Fibroblast of skin of right quadriceps (primary cell): ENCODE measurements at regions not wholly inside any gene's neighbourhood (a gene's known extent, or its start where the extent isn't known, plus 50 kb on each side); places are given as distances from the start of the nearest gene placed in this dataset.
A peak's percentile ranks its signal among the peaks of the same experiment; 100 is the strongest.
"Not testable (repeated sequence)": the region's sequence is repeated elsewhere in the genome, so short reads cannot be mapped to it uniquely, and the experiment has no call there.

Source experiments
- DNase-seq: peaks from one replicate; pipeline ENCODE4 v3.0.0-alpha.2; 2013

- DNase-seq, result peak; percentile 33
Measured at GRCh38 chr3:170701696-170702678, 116.1 kb upstream of the SLC7A14 start.

DNA sequence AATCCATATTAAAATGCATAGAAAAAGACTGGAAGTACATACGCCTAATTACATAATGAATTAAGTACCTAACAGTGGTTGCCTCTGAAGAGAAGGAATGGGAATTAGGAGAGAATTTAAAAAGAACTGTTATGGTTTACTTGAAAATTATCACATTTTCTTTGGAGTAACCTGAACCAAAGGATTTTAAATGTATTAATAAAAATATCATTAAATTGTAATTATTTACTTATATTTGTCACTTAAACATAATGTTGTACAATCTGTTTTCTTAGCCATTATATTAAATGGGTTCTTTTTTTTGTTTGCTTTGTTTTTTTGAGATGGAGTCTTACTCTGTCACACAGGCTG is 114.2 kb upstream of the SLC7A14 start:
- no peak for DNase-seq

DNA sequence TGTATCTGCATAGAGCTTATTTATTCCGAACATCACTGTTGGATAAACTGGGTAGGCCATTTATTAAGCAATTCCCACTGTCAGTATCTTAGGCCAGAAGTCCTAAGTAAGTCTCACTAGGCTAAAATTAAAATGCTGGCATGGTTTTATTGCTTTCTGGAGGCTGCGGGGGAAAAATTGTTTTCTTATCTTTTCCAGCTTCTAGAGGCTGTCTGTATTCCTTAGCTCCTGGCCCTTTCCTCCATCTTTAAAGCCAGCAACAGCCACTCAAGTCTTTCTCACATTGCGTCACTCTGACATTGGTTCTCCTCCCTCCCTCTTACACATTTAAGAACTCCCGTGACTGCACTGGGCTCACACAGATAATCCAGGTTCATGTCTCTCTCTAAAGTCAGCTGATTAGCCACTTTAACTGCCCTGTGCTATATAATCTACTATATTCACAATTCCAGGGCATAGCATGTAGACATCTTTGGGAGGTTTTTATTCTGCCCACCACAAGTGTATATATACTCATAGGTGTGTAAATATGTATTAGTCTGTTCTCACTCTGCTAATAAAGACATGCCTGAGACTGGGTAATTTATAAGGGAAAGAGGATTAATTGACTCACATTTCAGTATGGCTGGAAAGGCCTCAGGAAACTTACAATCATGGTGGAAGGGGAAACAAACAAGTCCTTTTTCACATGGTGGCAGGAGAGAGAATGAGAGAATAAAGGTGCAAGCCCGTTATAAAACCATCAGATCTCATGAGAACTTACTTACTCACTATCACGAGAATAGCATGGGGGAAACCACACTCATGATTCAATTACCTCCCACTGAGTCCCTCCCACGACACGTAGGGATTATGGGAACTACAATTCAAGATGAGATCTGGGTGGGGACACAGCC is 113.5 kb upstream of the SLC7A14 start:
- no peak for DNase-seq

DNA sequence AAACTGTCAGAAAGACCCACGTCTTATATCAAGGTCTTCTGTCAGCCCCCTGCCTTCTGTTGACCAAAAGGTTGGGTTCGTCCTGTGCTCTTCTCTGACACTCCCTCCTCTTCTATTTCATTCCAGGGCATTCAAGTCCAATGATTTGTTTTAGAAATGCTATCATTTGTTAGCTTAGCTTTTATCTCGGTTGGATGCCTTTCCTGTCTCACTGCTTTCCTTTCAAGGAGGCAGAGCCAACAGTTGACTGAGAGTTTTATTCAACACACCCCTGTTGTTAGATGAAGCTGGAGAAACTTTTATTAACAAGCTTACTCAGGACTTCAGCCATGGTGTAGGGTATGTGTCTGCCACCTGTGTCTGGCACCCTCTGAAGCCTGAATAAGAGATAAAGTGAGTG is 112.0 kb upstream of the SLC7A14 start:
- DNase-seq, result no peak

- no peak for DNase-seq
Measured at GRCh38 chr3:170697131-170697530, 111.3 kb upstream of the SLC7A14 start.

- DNase-seq, result peak; percentile 32
Measured at GRCh38 chr3:170695486-170696064, 109.7 kb upstream of the SLC7A14 start.

GRCh38 chr3:170692720-170693119 is 106.8 kb upstream of the SLC7A14 start:
- peak; percentile 48 for DNase-seq

DNA sequence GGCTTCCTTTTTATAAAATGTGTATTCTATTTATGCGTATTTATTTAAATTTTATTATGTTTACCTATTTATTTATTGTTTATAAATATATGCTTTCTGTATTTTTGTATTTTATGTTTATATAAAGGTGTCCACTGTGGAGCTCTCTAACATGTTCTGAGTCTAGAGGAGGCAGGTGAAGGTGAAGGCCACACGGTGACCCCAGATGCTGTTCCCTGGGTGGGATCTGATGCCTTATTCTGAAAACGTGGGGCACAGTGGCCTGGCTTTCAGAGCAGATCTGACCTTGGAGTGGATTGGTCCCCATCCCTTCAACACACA is 104.7 kb upstream of the SLC7A14 start:
- no peak for DNase-seq

GRCh38 chr3:170689893-170690660 is 104.2 kb upstream of the SLC7A14 start:
- DNase-seq, result peak; percentile 54

DNA sequence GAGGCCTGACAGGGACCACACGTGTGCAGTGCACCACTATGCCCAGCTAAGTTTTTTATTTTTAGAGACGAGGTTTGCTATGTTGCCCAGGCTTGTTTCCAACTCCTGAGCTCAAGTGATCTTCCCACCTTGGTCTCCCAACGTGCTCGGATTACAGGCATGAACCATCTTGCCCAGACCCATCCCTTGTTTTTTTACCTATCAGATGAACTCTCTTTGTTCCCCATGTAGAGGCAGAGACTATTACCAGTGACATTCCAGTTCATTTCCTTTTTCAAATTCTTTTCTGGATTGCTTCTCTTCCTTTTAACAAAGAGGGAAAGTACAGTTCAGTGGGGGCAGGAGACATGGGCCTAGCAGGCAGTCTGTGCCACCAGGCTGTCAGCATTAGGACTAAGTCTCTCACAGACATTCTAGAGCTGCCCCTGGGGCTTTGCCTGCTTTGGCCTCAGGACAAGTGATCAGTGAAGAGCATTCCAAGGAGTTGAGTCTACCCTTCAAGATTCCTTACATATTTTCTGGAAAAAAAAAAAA is 103.5 kb upstream of the SLC7A14 start:
- DNase-seq, result peak; percentile 98

DNA sequence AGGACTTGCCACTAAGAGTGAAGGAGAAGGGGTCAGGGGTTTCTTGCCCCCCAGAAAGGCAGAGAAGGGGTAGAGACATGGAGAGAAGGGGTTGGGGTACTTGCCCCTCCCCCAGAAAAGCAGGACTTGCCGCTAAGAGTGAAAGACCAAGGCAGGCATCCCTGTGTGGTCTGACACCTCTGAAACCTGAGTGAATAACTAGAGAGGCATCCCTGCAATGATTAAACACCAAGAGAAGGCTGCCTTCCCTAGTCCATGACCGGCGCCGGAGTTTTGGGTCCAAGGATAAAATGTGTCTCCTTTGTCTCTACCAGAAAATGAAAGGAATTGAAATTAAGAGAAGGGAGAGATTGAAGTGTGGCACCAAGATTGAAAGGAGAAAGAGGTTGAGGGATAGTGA is 102.3 kb upstream of the SLC7A14 start:
- not testable (repeated sequence) for DNase-seq

DNA sequence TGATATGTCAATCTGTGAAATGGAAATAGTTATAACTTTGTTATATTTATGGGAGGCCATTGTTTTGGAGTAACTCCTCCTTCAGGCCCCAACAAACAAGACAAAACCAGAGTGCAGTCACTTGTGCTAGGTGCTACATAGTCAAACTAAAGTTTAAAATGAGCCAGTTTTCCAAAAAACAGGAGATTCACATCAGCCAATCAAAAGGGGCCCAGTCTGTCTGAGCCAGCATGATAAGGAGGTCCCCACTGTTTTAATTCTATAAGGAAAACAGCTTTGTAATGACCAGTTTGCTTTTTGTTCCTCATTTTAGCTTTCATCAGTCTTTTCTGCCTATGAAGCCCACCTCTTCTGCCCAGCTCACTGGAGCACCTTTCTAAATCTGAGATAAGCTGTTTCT is 94.7 kb upstream of the SLC7A14 start:
- no peak for DNase-seq

DNA sequence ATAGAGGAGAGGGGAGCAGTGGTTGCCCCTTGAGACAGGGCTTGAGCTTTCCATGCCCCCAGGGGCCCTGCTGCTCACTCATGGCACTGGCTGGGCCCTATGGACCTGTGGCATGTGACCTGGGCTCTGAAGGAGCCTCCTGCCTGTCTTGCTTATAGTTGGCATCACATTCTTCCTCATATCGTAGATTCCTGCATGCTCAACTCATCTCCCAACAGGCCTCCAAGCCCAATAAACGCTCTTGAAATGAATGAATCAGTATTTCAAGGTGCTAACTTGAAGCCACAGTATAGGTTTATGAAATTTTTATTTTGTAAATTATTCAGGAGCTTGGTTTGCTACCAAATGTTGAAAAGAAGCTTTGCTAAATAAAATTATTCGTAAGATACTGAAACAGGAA is 93.3 kb upstream of the SLC7A14 start:
- no peak for DNase-seq

DNA sequence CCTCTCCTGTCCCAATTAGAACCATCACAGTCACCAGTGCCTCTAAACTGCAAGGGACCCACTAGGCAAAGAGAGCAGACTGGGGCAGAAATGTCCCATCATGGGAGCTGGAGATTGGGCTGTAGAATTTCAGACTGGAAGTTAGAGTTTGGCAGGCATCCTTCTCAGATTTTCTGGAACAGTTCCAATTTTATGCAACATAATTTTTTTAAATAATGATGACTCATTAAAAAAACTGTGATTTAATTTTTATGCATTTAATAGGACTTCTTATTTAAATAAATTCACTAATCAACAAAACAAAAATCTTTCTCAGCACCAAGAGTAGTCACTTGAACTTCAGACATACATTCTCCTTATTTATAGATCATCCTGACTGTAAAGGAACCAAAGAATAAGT is 84.6 kb upstream of the SLC7A14 start:
- DNase-seq, result no peak

DNA sequence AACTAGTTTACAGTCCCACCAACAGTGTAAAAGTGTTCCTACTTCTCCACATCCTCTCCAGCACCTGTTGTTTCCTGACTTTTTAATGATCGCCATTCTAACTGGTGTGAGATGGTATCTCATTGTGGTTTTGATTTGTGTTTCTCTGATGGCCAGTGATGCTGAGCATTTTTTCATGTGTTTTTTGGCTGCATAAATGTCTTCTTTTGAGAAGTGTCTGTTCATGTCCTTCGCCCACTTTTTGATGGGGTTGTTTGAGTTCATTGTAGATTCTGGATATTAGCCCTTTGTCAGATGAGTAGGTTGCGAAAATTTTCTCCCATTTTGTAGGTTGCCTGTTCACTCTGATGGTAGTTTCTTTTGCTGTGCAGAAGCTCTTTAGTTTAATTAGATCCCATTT is 77.1 kb upstream of the SLC7A14 start:
- not testable (repeated sequence) for DNase-seq

DNA sequence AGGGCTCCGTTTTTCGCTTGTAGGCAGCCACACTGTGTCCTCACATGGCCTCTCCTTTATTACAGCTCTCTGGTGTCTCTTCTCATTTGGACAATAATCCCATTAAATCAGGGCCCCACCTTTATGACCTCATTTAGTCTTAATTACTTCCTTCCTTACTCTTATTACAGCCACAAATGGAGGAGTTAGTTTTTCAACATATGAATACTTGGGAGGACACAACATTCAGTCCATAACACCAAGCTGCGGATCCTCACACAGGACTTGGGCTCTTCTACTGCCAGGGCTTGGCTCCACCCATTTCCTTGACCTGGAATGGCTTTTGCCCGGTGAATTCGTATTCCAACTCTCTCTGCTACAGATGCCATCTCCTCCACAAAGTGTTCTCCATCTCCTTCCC is 74.3 kb upstream of the SLC7A14 start:
- DNase-seq, result no peak

GRCh38 chr3:170657312-170657711 is 71.4 kb upstream of the SLC7A14 start:
- no peak for DNase-seq

GRCh38 chr3:170656284-170656683 is 70.4 kb upstream of the SLC7A14 start:
- no peak for DNase-seq

DNA sequence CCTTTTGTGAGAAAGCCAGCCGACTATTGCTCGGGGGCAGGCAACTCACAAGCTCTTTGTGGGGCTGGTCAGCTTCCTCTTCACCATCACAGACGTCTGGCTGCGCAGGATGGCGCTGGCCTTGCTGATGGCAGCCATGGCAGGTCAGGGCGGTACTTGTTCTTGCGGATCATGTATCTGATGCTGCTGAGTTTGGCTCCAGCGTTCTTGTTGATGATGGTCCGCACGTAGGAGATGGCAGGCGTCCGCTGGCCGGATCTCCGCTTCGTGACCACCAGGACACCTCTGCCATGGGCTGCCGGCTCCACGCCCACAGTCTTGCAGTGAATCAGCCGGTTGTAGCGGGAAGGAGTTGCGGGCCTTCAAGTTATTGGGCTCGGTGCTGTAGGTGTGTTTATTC is 67.9 kb upstream of the SLC7A14 start:
- no peak for DNase-seq

DNA sequence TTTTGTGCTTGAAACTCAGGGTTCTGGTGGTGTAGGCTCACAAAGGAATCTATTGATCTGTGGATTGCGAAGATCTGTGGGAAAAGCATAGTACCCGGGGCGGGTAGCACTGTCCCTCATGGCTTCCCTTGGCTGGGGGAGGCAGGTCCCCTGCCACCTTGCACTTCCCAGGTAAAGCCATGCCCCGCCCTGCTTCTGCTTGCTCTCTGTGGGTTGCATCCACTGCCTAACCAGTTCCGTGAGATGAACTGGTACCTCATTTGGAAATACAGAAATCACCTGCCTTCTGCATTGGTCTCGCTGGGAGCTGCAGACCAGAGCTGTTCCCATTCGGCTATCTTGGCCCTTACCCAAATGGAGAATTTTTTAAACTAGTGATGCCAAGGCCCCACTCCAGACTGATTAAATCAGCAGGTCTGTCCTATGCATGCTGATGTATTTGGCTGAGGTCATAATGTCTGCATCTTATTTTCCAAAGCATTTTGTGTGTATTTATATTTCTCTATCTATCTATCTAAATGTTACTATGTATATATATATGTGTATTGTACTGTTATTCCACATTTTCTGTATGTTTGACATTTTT is 65.5 kb upstream of the SLC7A14 start:
- DNase-seq, result no peak

DNA sequence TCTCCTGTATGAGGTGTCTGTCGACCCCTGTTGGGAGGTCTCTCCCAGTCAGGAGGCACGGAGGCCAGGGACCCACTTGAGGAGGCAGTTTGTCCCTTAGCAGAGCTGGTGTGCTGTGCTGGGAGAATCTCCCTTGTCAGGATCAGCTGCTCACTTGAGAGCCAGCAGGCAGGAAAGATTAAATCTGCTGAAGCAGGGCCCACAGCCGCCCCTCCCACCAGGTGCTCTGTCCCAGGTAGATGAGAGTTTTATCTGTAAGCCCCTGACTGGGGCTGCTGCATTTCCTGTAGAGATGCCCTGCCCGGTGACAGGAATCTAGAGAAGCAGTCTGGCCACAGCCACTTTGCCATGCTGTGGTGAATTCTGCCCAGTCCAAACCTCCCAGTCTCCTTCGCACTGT is 64.7 kb upstream of the SLC7A14 start:
- DNase-seq, result not testable (repeated sequence)

GRCh38 chr3:170644711-170645110 is 58.8 kb upstream of the SLC7A14 start:
- peak; percentile 50 for DNase-seq
